ENCODE measurements at regions not wholly inside any gene's neighbourhood (a gene's known extent, or its start where the extent isn't known, plus 50 kb on each side); places are given as distances from the start of the nearest gene placed in this dataset.

GRCh38 chr15:79682285-79682684 is 214.5 kb downstream of the MTHFS start (continued):
- TF ChIP-seq CHD7 (IDR thresholded peaks at IDR 0.05; ENCODE audit: insufficient replicate concordance, low read length) (no peak), TBP (IDR thresholded peaks at IDR 0.05; ENCODE audit: low read depth, low read length) (no peak), SP1 (IDR thresholded peaks at IDR 0.05; ENCODE audit: low read depth, low read length) (no peak), CTBP2 (IDR thresholded peaks at IDR 0.05; ENCODE audit: borderline replicate concordance, insufficient read depth, insufficient read length, low read length) (no peak), RBBP5 (IDR thresholded peaks at IDR 0.05; ENCODE audit: borderline replicate concordance, low read depth, low read length) (no peak), E2F6 (IDR thresholded peaks at IDR 0.05) (no peak), RXRA (IDR thresholded peaks at IDR 0.05; ENCODE audit: insufficient read depth, low read depth, low read length) (no peak)

Data from H1 (cell line).